NCI-H345 treated with DMSO at 0.1 percent for 48 hours (cell line): ENCODE measurements at regions not wholly inside any gene's neighbourhood (a gene's known extent, or its start where the extent isn't known, plus 50 kb on each side); places are given as distances from the start of the nearest gene placed in this dataset.
A peak's percentile ranks its signal among the peaks of the same experiment; 100 is the strongest.
"Not testable (repeated sequence)": the region's sequence is repeated elsewhere in the genome, so short reads cannot be mapped to it uniquely, and the experiment has no call there.

Experiments
- DNase-seq: peaks from one replicate; lab custom pipeline; 2025; ENCODE audit not compliant: unreplicated experiment; lab: John Stamatoyannopoulos, UW

- not testable (repeated sequence) for DNase-seq
These were observed 54.8 kb upstream of the ZNF717 start for GRCh38 chr3:75840160-75840559.

GRCh38 chr3:75850301-75851008, 65.1 kb upstream of the ZNF717 start:
- not testable (repeated sequence) for DNase-seq

GRCh38 chr3:75863130-75863529, 77.8 kb upstream of the ZNF717 start:
- no peak for DNase-seq

GRCh38 chr3:75863878-75864277, 78.5 kb upstream of the ZNF717 start:
- DNase-seq: no peak

GRCh38 chr3:75883719-75884118, 98.4 kb upstream of the ZNF717 start:
- DNase-seq: not testable (repeated sequence)

DNA sequence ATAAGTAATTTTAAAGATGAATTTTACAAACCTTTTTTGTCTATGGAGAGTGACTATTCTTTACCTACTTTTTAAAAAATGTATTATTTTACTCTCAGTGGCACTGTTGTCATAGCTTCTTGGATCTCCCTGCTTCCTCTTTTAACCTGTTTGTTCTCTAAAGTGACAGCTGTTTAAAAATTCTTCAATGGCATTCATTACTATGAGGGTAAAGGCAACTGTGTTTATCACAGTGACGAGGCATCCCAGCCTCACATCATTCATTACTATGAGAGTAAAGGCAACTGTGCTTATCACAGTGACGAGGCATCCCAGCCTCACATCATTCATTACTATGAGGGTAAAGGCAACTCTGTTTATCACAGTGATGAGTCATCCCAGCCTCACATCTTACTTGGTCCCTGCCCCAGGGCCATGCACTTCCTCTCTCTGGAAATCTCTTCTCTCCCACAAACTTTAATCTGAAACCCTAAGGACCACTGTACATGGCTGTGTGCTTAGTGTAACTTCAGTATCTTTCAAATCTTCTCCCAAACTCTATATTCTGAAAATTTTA, 101.7 kb upstream of the ZNF717 start:
- DNase-seq: no peak

DNA sequence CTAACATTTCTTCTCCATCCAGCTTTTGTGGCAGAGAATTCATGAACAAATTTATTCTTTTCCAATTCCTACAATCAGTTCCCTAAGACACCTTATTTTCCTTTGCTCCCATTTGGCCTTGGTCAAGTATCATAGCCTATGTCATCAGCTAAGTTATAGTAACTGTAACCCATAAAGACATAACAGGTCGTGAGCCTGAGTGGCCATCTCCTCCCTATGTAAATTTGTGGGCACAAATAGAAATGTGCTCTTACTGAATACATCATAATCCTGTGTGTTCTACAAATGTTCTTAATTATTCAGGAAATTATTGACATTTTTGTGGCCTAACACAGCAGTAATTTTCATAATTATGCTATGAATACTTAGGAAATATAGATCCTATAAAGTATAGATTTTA, 108.9 kb upstream of the ZNF717 start:
- no peak for DNase-seq

- no peak for DNase-seq
These were observed 110.9 kb upstream of the ZNF717 start for GRCh38 chr3:75896265-75896664.

DNA sequence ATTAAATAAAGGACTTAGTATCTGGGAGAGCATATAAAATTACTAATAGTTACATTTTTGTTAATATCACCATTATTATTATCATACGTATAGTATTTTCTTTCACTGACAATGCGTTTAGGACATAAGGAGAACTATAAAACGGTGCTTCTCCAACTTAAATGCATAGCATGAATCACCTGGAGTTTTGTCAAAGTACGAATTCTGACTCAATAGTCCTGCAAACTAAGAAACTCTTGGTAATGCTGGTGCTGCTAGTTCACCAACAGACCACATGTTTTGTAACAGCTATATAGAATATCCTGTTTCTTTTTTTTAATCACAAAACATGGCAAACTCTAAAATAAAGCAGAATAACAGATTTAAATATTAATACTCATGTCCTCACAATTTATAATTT, 116.1 kb upstream of the ZNF717 start:
- not testable (repeated sequence) for DNase-seq

GRCh38 chr3:75906555-75907112, 121.3 kb upstream of the ZNF717 start:
- peak; percentile 16 for DNase-seq

GRCh38 chr3:75913800-75914350, 128.5 kb upstream of the ZNF717 start:
- no peak for DNase-seq

DNA sequence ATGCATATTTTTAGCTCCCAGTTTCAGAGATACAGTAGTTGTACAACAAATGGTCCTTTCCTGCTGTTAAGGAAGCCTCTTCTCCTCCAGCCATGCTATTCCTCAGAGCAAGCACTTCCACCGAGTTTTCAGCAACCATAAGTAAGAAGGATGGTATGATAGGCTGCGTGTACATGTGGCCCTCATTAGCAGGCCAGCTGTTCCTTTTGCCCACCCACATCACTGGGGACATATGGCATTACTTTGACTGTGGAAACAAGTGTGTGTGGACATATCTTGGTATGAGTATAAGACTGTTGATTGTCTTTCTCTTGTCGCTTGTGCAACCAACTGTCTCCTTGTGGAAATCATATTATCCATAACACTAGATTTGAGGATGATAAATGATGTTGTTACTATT, 129.4 kb upstream of the ZNF717 start:
- not testable (repeated sequence) for DNase-seq

DNA sequence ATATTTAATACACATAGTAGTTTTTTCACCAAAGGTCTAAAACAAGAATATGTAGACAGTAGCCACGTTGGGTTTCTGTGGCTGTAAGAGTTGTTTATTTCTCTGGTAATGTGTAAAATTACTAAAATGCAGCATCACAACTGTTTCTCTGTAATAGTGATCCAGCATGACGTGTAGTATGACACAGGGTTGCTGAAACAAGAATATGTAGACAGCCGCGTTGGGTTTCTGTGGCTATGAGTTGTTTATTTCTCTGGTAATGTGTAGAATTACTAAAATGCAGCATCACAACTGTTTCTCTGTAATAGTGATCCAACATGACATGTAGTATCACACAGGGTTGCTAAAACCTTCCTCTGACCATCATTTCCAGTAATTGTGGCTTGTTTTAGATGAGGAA, 153.6 kb upstream of the ZNF717 start:
- DNase-seq: no peak

GRCh38 chr3:75951941-75952340, 166.6 kb upstream of the ZNF717 start:
- DNase-seq: no peak

DNA sequence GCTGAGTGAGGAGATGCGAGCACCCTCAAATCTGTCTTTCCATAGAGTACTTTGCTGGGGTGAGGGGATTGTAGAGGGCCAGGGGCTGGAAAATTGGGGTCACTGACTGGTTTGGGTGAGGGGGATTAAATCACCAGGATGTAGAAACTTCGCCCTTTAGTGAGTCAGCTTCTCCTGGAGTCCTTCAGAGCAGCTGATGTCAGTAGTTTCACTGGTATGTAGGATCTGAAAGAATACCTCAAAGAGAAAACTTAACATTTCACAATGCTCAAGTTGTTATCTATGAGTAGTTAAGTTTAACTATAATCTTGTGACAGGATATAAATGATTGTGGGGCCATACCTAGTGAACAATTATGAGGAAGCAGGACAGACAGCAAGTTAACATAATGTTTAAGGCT, 174.7 kb upstream of the ZNF717 start:
- DNase-seq: not testable (repeated sequence)

DNA sequence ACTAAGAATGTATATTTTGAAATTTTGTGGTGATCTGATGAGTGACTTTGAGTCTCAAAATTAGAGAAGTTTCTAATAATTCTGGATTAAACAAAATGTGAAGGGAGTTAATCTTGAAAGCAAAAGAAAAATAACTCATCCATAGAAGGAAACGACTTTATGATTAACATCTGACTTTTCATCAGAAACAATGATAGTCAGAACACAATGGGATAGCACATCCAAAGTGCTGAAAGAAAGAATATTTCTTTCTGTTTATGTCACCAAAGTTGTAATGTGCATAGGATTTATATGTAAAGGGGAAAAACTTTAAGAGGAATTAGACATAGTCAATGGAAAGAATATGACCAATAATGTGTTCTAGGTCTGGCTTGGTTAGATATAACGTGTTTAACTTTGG, 176.7 kb upstream of the ZNF717 start:
- DNase-seq: not testable (repeated sequence)

DNA sequence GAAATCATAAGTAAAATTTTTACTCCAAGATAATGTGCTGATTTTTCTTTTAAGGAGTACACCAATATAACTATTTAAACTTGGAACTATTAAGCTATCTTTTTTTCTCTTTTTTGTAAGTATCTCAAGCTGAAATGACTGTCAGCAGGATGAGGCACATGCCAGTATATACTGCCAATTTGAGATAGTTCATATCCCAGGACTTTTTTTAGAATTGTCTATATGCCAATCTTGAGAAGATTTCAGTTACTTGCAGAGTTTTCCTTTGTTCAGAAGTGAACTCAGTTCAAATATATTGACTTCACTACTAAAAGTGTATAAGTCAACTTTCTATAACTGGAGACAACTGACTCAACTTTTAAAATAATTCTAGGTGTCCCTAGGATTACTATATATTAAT, 181.7 kb upstream of the ZNF717 start:
- no peak for DNase-seq

GRCh38 chr3:75978686-75979085, 193.3 kb upstream of the ZNF717 start:
- no peak for DNase-seq

- DNase-seq: no peak
These were observed 196.1 kb upstream of the ZNF717 start for GRCh38 chr3:75981401-75981800.

DNA sequence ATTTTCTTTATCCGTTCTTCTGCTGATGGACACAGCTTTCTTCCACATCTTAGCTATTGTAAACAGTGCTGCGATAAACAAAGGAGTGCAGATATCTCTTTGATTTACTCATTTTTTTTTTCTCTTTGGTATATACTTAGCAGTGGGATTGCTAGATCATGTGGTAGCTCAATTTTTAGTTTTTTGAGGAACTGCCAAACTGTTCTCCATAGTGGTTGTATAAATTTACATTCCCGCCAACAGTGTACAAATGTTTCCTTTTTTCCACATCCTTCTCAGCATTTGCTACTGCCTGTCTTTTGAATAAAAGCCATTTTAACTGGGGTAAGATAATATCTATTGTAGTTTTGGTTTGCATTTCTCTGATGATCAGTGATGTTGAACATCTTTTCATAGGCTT, 196.8 kb upstream of the ZNF717 start:
- no peak for DNase-seq

- no peak for DNase-seq
These were observed 197.8 kb upstream of the ZNF717 start for GRCh38 chr3:75983111-75983510.

DNA sequence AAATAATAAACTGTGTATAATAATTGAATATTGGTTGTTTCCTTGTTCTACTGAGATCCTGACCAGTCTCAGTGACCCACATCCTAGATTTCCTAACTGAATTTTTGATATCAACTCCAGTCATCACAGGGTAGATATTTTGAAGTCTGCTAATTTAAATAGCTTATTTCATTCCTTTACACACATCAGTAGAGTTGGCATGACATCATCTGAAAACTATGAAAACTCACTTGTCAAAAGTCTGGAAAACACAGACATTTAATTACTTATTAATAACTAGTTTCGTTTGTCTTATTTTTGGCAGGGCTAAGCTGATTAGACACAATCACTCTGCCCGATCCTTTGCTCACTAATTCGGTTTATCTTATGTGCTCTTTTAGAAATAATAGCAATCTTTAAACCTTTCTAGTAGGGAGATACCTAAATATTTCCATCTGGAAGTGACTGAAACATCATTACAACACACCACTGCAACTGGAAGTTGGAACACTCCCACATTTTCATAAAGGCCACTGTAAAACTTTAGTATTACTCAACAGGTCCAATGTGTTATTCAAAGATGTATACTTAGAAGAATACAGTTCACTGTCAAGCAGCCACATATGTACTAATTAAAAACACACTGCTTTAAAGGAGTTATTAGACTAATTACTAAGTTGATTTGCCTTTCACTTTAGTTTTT, 198.4 kb upstream of the ZNF717 start:
- DNase-seq: no peak
